Astrocyte (in vitro differentiated cells and primary cell): ENCODE measurements at regions not wholly inside any gene's neighbourhood (a gene's known extent, or its start where the extent isn't known, plus 50 kb on each side); places are given as distances from the start of the nearest gene placed in this dataset.

Source experiments
- CTCF ChIP-seq: IDR thresholded peaks from 2 replicates; pipeline ENCODE4 v1.5.1; 2011; ENCODE audit warnings: low read depth, mild to moderate bottlenecking, inconsistent platforms, low read length, moderate library complexity; ENCODE audit not compliant: insufficient read depth
- EZH2 ChIP-seq: IDR thresholded peaks from 2 replicates; pipeline ENCODE4 v1.6.1; 2012; ENCODE audit warnings: mild to moderate bottlenecking, low read length, inconsistent platforms; ENCODE audit not compliant: insufficient read depth

GRCh38 chr5:125129151-125129806, 382.8 kb upstream of the ZNF608 start:
- TF ChIP-seq CTCF, result no peak
- TF ChIP-seq EZH2, result no peak
